BE2C (cell line): ENCODE measurements at regions not wholly inside any gene's neighbourhood (a gene's known extent, or its start where the extent isn't known, plus 50 kb on each side); places are given as distances from the start of the nearest gene placed in this dataset.

ENCODE experiments used
- DNase-seq: peaks from one replicate; pipeline ENCODE4 v3.0.0-alpha.2; 2020
- H3K27me3 ChIP-seq: fragments of 250-450 bp; sonication (Bioruptor Pico); 2 replicates; pipeline ENCODE4 v1.5.1; 2020; ENCODE audit warnings: mild to moderate bottlenecking
- H3K36me3 ChIP-seq: fragments of 250-450 bp; sonication (Bioruptor Pico); 2 replicates; pipeline ENCODE4 v1.5.1; 2020; ENCODE audit warnings: mild to moderate bottlenecking
- H3K4me1 ChIP-seq: fragments of 250-450 bp; sonication (Bioruptor Pico); 2 replicates; pipeline ENCODE4 v1.5.1; 2020
- H3K4me3 ChIP-seq: 2 replicates; pipeline ENCODE4 v1.5.1; 2011; ENCODE audit warnings: low read depth, low read length
- H3K9me3 ChIP-seq: fragments of 250-450 bp; sonication (Bioruptor Pico); 2 replicates; pipeline ENCODE4 v1.5.1; 2020
- CTCF ChIP-seq: IDR thresholded peaks from 2 replicates; pipeline ENCODE4 v1.5.1; 2012; ENCODE audit warnings: mild to moderate bottlenecking, low read depth, low read length

DNA sequence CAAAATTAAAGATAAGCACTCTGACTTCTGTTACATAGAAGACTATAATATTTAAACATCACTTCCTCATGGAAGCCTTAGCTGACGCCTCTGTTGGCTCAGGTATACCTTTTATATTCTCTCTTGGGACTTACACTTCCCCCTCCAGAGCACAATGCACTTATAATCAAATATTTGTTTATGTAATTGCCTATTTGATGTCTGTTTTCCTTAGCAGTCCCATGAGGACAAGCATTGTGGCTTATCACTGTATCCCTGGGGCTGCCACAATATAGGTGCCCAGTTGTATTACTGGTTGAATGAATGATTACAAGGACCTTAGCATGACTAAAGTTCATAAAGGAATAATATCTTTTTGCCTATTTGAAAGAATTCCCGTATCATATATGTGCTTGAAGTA lies 186.7 kb upstream of the VGLL2 start:
- Histone ChIP-seq H3K36me3 (no peaks in the 10 kb centered on the region), H3K4me3 (no peak overlapping the region), H3K27me3 (no peaks in the 10 kb centered on the region), H3K9me3 (no peaks in the 10 kb centered on the region), H3K4me1 (no peaks in the 10 kb centered on the region)
- TF ChIP-seq CTCF: no peak
- no peak for DNase-seq

DNA sequence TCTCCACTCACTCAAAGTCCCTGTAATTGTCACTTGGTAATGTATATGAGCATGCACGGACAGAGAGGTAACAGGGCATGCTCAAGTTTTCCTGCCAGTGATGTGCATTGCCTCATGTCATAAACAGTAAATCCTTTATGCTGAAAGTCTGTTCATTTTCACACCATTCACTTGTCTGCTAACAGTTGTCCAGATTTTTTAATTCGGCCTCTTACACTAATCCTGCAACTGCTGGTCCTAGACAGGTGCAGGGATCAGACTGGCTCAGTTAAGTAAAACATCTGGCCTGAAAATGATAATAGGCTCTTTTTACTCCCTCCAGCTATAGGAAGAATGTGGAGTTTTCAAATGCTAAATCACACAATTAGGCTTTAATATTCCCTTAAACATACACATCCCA lies 185.4 kb upstream of the VGLL2 start:
- H3K36me3 ChIP-seq: no peaks in the 10 kb centered on the region
- no peak for DNase-seq
- no peak for TF ChIP-seq CTCF
- H3K4me1 ChIP-seq: no peaks in the 10 kb centered on the region
- no peak overlapping the region for H3K4me3 ChIP-seq
- no peaks in the 10 kb centered on the region for H3K9me3 ChIP-seq
- H3K27me3 ChIP-seq: no peaks in the 10 kb centered on the region

DNA sequence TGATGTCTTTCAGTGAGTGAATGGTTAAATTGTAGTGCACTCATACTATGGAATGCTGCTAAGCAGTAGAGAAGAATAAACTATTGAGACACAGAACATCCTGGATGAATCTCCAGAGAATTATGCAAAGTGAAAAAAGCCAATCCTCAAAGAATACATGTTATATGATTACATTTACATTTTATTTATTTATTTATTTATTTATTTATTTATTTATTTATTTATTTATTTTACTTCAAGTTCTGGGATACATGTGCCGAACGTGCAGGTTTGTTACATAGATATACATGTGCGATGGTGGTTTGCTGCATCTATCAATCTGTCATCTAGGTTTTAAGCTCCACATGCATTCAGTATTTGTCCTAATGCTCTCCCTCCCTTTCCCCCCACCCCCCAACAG lies 175.8 kb upstream of the VGLL2 start:
- H3K27me3 ChIP-seq: no peaks in the 10 kb centered on the region
- DNase-seq: no peak
- no peaks in the 10 kb centered on the region for H3K36me3 ChIP-seq
- no peaks in the 10 kb centered on the region for H3K4me1 ChIP-seq
- TF ChIP-seq CTCF: no peak
- H3K4me3 ChIP-seq: no peak overlapping the region
- no peaks in the 10 kb centered on the region for H3K9me3 ChIP-seq

- no peak for DNase-seq
- Histone ChIP-seq H3K9me3 (no peaks in the 10 kb centered on the region), H3K4me1 (no peaks in the 10 kb centered on the region), H3K4me3 (no peak overlapping the region), H3K27me3 (no peaks in the 10 kb centered on the region), H3K36me3 (no peaks in the 10 kb centered on the region)
- no peak for TF ChIP-seq CTCF
Observed at GRCh38 chr6:117110146-117110545, 155.2 kb upstream of the VGLL2 start.

DNA sequence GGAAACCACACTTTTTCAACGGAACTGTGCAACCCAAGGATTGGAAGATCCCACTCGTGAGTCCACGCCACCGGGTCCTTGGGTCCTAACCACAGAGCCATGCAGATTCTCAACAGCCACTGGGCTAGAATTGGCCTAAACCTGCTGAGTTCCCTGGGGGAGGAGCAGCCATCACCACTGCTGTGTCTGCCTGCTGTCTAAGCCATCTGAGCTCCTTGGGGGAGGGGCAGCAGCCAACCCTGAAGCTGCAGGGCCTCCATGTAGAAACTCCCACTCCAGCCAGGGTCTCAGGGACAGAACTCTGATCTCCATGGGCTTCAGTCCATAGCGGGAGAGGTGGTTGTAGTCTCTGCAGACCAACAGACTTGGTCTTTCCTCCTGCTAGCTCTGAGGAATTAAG lies 154.6 kb upstream of the VGLL2 start:
- H3K4me1 ChIP-seq: no peaks in the 10 kb centered on the region
- DNase-seq: no peak
- H3K9me3 ChIP-seq: no peaks in the 10 kb centered on the region
- no peak overlapping the region for H3K4me3 ChIP-seq
- H3K36me3 ChIP-seq: no peaks in the 10 kb centered on the region
- no peak for TF ChIP-seq CTCF
- no peaks in the 10 kb centered on the region for H3K27me3 ChIP-seq

GRCh38 chr6:117117652-117118051 lies 147.7 kb upstream of the VGLL2 start:
- TF ChIP-seq CTCF: no peak
- H3K36me3 ChIP-seq: no peaks in the 10 kb centered on the region

More at GRCh38 chr6:117117652-117118051, 147.7 kb upstream of the VGLL2 start:
- no peak for DNase-seq
- Histone ChIP-seq H3K27me3 (no peaks in the 10 kb centered on the region), H3K4me1 (no peaks in the 10 kb centered on the region), H3K4me3 (no peak overlapping the region), H3K9me3 (no peaks in the 10 kb centered on the region)
